ENCODE measurements at regions not wholly inside any gene's neighbourhood (a gene's known extent, or its start where the extent isn't known, plus 50 kb on each side); places are given as distances from the start of the nearest gene placed in this dataset.
A peak's percentile ranks its signal among the peaks of the same experiment; 100 is the strongest.
"Not testable (repeated sequence)": the region's sequence is repeated elsewhere in the genome, so short reads cannot be mapped to it uniquely, and the experiment has no call there.

GRCh38 chr4:20022471-20022870 lies 229.2 kb upstream of the SLIT2 start:
- no peak overlapping the region for H3K4me3 ChIP-seq (ENCODE audit: low read length)
- no peak for TF ChIP-seq CTCF (IDR thresholded peaks at IDR 0.05; ENCODE audit: insufficient read depth, low read depth, low read length, missing control alignments)
- no peak for DNase-seq (ENCODE audit: low read depth)

DNA sequence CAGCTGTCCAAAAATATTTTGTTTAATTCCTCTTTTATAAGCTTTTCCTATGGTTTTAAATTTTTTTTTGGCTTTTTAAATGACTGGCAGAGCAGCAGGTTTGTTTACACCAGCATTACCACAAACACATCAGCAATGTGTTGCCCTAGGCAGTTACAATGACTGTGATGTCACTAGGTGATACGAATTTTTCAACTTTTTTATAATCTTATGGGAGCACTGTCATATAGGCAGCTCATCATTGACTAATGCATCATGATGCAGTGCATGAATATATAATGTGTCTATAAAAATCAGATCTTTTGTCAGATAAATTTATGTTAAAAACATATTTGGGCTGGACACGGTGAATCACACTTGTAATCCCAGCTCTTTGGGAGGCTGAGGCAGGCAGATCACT lies 231.6 kb upstream of the SLIT2 start:
- H3K4me3 ChIP-seq (ENCODE audit: low read length): no peak overlapping the region
- no peak for TF ChIP-seq CTCF (IDR thresholded peaks at IDR 0.05; ENCODE audit: insufficient read depth, low read depth, low read length, missing control alignments)
- peak; percentile 29 for DNase-seq (ENCODE audit: low read depth)

DNA sequence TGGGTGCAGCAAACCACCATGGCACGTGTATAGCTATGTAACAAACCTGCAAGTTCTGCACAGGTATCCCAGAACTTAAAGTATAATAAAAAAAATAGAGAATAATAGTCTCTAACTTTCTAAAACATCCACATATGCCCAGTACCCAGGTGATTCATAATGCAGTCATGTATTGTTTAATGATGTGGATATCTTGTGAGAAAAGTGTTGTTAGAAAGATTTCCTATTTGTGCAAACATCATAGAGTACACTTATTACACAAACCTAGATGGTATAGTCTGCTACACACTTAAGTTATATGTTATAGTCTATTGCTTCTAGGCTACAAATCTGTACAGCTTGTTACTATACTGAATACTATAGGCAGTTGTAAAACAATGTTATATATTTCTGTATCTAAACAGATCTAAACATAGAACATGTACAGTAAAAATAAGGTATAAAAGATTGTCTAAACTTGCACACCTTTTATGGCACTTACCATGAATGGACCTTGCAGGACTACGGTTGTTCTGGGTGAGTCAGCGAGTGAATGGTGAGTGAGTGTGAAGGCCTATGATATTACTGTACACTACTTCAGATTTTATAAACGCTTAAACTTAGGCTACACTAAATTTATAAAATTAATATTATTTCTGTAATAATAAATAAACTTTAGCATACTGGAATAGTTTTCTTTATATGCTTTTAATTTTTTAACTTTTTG lies 232.2 kb upstream of the SLIT2 start:
- no peak overlapping the region for H3K4me3 ChIP-seq (ENCODE audit: low read length)
- peak; percentile 67 for DNase-seq (ENCODE audit: low read depth)
- TF ChIP-seq CTCF (IDR thresholded peaks at IDR 0.05; ENCODE audit: insufficient read depth, low read depth, low read length, missing control alignments): no peak

DNA sequence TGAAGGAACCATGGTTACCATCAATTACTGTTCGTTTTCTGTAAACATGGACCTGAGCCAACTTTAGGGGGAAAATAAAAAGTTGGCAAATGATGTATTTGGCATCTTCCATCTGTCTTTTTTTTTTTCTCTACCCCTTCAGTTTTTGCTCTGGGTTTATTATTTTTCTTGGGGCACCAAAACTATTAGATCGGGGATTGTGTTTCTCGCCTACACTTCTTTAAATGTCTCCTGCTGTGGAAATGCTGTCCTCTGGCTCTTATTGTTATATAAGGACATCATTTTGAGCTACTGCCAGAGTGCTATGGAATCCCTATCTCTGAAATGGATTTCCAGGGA lies 234.0 kb upstream of the SLIT2 start:
- no peak overlapping the region for H3K4me3 ChIP-seq (ENCODE audit: low read length)
- TF ChIP-seq CTCF (IDR thresholded peaks at IDR 0.05; ENCODE audit: insufficient read depth, low read depth, low read length, missing control alignments): no peak
- DNase-seq (ENCODE audit: low read depth): no peak

- H3K4me3 ChIP-seq (ENCODE audit: low read length): no peak overlapping the region
- no peak for DNase-seq (ENCODE audit: low read depth)
- no peak for TF ChIP-seq CTCF (IDR thresholded peaks at IDR 0.05; ENCODE audit: insufficient read depth, low read depth, low read length, missing control alignments)
Measured at GRCh38 chr4:20017070-20017776, 234.5 kb upstream of the SLIT2 start.

GRCh38 chr4:20015636-20016224 lies 236.0 kb upstream of the SLIT2 start:
- H3K4me3 ChIP-seq (ENCODE audit: low read length): no peak overlapping the region
- DNase-seq (ENCODE audit: low read depth): peak; percentile 77
- TF ChIP-seq CTCF (IDR thresholded peaks at IDR 0.05; ENCODE audit: insufficient read depth, low read depth, low read length, missing control alignments): no peak

DNA sequence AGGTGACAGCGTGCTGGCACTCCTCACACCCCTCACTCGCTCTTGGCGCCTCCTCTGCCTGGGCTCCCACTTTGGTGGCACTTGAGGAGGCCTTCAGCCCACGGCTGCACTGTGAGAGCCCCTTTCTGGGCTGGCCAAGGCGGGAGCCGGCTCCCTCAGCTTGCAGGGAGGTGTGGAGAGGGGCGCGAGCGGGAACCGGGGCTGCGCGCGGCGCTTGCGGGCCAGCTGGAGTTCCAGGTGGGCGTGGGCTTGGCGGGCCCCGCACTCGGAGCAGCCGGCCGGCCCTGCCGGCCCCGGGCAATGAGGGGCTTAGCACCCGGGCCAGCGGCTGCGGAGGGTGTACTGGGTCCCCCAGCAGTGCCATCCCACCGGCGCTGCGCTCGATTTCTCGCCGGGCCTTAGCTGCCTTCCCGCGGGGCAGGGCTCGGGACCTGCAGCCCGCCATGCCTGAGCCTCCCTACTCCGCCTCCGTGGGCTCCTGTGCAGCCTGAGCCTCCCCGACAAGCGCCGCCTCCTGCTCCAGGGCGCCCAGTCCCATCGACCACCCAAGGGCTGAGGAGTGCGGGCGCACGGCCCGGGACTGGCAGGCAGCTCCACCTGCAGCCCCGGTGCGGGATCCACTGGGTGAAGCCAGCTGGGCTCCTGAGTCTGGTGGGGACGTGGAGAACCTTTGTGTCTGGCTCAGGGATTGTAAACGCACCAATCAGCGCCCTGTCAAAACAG lies 247.7 kb upstream of the SLIT2 start:
- H3K4me3 ChIP-seq (ENCODE audit: low read length); DNase-seq (ENCODE audit: low read depth): not testable (repeated sequence)
